Osteoblast (primary cell): ENCODE measurements at regions not wholly inside any gene's neighbourhood (a gene's known extent, or its start where the extent isn't known, plus 50 kb on each side); places are given as distances from the start of the nearest gene placed in this dataset.

Experiments used
- DNase-seq: peaks from one replicate; pipeline ENCODE4 v3.0.0; 2011; ENCODE audit warnings: low spot score, mixed read lengths; ENCODE audit not compliant: insufficient read length; ENCODE audit errors: missing footprints
- H2AFZ ChIP-seq: 2 replicates; pipeline ENCODE4 v1.6.0; 2011; ENCODE audit warnings: mild to moderate bottlenecking, low read length
- H3K27ac ChIP-seq: 2 replicates; pipeline ENCODE4 v1.5.1; 2011; ENCODE audit warnings: mild to moderate bottlenecking, low read depth, low read length, moderate library complexity
- H3K27me3 ChIP-seq: 2 replicates; pipeline ENCODE4 v1.6.0; 2012; ENCODE audit warnings: mild to moderate bottlenecking, control low read depth, inconsistent platforms, low read length, moderate library complexity; ENCODE audit not compliant: insufficient read depth
- H3K36me3 ChIP-seq: 2 replicates; pipeline ENCODE4 v1.5.1; 2011; ENCODE audit warnings: mild to moderate bottlenecking, low read length, control low read depth, moderate library complexity; ENCODE audit not compliant: insufficient read depth
- H3K4me1 ChIP-seq: 2 replicates; pipeline ENCODE4 v1.5.1; 2011; ENCODE audit warnings: mild to moderate bottlenecking, low read length, control low read depth, moderate library complexity; ENCODE audit not compliant: insufficient read depth
- H3K4me2 ChIP-seq: 2 replicates; pipeline ENCODE4 v1.6.0; 2011; ENCODE audit warnings: mild to moderate bottlenecking, low read length; ENCODE audit not compliant: insufficient read depth
- H3K4me3 ChIP-seq: fragments of 200-600 bp; sonication (generic); 3 replicates; pipeline ENCODE4 v1.5.1; 2012; ENCODE audit warnings: mild to moderate bottlenecking, low read length, inconsistent platforms; ENCODE audit not compliant: insufficient read depth
- H3K79me2 ChIP-seq: 2 replicates; pipeline ENCODE4 v1.6.0; 2012; ENCODE audit warnings: mild to moderate bottlenecking, low read length, control low read depth, inconsistent platforms; ENCODE audit not compliant: insufficient read depth
- H3K9me3 ChIP-seq: 2 replicates; pipeline ENCODE4 v1.5.1; 2011; ENCODE audit warnings: low read depth, low read length, control low read depth
- H4K20me1 ChIP-seq: 2 replicates; pipeline ENCODE4 v1.6.0; 2012; ENCODE audit warnings: mild to moderate bottlenecking, low read length, control low read depth; ENCODE audit not compliant: insufficient read depth
- TF ChIP-seq, protein P1 (sequence below): IDR thresholded peaks from 2 replicates; pipeline ENCODE4 v1.5.1; 2011; ENCODE audit warnings: mild to moderate bottlenecking, low read depth, low read length, moderate library complexity; ENCODE audit errors: extremely low read depth

DNA sequence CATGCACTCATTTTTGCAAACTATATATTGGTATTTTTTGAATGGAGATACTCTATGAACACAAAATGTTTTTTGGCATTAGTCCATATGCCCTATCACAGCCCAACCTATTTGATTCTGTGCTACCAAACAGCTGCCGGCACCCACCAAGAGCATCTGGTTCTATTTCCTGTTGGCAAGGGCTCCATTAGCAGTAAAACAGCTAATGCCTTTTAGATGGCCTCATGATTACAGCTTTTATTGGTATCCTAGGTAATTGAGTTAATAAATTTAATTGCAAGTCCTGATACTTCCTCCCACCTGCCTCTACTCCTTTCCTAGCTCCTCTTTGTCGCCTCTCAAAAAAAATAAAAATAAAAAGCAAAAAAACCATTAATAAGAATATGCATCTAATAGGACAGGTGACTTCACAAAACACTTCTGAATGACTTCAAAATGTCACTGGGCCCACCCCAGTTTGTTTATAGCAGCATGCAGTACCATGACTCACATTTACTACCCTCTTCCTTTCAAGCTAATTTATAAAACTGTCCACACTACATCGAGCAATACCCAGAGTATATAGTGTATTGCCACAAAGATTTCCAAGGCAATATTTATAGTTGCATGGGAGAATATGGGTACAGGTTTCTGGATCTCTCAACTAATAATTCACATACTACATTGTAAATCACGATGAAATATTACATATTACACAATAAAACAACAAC lies 620.4 kb downstream of the SLCO4C1 start:
- H3K27me3 ChIP-seq, result no peaks in the 10 kb centered on the region
- TF ChIP-seq, protein P1, sequence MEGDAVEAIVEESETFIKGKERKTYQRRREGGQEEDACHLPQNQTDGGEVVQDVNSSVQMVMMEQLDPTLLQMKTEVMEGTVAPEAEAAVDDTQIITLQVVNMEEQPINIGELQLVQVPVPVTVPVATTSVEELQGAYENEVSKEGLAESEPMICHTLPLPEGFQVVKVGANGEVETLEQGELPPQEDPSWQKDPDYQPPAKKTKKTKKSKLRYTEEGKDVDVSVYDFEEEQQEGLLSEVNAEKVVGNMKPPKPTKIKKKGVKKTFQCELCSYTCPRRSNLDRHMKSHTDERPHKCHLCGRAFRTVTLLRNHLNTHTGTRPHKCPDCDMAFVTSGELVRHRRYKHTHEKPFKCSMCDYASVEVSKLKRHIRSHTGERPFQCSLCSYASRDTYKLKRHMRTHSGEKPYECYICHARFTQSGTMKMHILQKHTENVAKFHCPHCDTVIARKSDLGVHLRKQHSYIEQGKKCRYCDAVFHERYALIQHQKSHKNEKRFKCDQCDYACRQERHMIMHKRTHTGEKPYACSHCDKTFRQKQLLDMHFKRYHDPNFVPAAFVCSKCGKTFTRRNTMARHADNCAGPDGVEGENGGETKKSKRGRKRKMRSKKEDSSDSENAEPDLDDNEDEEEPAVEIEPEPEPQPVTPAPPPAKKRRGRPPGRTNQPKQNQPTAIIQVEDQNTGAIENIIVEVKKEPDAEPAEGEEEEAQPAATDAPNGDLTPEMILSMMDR, result no peak
- H4K20me1 ChIP-seq, result no peaks in the 10 kb centered on the region
- H3K79me2 ChIP-seq, result no peaks in the 10 kb centered on the region
- no peak overlapping the region for H3K4me3 ChIP-seq
- no peak overlapping the region for H3K27ac ChIP-seq
- H3K4me1 ChIP-seq, result peaks cover 3% of the 10 kb centered on the region
- H3K36me3 ChIP-seq, result no peaks in the 10 kb centered on the region
- H2AFZ ChIP-seq, result no peak overlapping the region
- no peaks in the 10 kb centered on the region for H3K9me3 ChIP-seq
- no peak for DNase-seq
- H3K4me2 ChIP-seq, result no peak overlapping the region

DNA sequence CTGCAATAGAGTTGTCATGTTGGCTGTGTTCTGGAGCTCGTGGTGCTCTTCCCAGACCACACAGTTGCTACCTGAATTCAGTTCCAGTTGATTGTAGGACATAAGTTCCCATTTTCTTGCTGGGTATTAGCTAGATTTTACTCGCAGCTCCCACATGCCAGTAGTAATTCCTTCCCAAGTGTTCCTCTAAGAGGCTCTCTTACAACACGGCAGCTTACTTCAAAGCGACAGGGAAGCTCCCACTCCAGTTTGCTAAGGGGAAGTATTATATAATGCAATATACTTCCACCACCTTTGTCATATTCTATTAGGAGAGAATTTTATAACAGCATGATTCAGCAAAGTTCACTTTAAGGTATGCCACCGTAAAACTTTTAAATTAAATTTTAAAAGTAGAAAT lies 623.0 kb downstream of the SLCO4C1 start:
- H3K36me3 ChIP-seq, result no peaks in the 10 kb centered on the region
- H3K4me1 ChIP-seq, result no peaks in the 10 kb centered on the region
- H3K27me3 ChIP-seq, result no peaks in the 10 kb centered on the region
- TF ChIP-seq, protein P1, result no peak
- no peak overlapping the region for H2AFZ ChIP-seq
- H3K9me3 ChIP-seq, result no peaks in the 10 kb centered on the region
- no peak overlapping the region for H3K4me3 ChIP-seq
- DNase-seq, result no peak
- no peak overlapping the region for H3K27ac ChIP-seq
- no peaks in the 10 kb centered on the region for H4K20me1 ChIP-seq
- no peak overlapping the region for H3K4me2 ChIP-seq
- no peaks in the 10 kb centered on the region for H3K79me2 ChIP-seq

DNA sequence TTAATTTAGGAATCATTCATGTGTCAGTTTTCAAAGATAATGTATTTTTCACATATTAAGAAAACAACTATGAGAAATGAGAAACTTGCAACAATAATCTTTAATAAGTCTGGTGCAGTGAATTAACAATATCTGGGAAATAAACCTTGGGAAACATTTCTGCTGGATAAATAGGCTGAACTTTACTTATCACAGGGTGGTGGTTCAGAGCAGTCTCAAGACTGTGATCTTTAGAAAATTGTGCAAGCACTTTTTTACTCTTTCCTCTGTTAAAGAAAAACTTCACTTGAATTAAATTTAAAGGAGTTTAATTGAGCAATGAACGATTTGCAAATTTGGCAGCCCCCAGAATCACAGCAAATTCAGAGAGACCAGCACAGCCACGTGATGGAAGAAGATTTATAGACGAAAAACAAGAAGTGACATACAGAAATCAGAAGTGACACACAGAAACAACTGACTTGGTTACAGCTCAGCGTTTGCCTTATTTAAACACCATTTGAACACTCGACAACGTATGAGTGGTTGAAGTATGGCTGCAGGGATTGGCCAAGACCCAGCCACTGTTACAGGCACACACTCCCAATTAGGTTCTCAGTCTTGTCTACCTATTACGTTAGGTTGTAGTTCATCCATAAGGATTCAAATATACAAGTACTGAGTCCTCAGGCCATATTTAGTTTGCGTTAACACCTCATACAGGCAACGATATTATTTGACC lies 631.9 kb downstream of the SLCO4C1 start:
- Histone ChIP-seq H3K36me3 (no peaks in the 10 kb centered on the region), H3K4me3 (no peak overlapping the region), H2AFZ (no peak overlapping the region), H3K4me1 (no peaks in the 10 kb centered on the region), H3K9me3 (no peaks in the 10 kb centered on the region), H3K27me3 (no peaks in the 10 kb centered on the region), H4K20me1 (no peaks in the 10 kb centered on the region), H3K27ac (no peak overlapping the region), H3K79me2 (no peaks in the 10 kb centered on the region), H3K4me2 (no peak overlapping the region)
- TF ChIP-seq, protein P1, result no peak
- DNase-seq, result no peak

DNA sequence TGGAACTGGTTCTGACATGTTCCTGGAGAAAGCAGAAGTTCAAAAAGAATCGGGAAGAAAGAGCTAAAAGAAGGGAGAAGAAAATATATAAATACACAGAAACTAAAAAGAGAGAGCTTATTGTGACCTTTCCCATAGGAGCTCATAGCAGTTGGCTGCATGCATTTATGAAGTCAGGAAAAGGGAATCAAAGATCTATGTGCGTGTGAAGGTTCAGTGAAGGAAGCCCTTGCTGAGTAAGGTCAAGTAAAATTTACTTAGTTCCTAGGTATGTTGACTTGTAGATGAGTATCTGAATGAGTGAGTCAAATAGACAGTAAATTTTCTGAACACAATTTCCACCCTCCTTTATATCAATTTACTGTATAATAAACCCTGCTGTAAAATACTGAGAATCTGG lies 632.5 kb downstream of the SLCO4C1 start:
- Histone ChIP-seq H2AFZ (no peak overlapping the region), H3K27me3 (no peaks in the 10 kb centered on the region), H3K9me3 (no peaks in the 10 kb centered on the region), H3K79me2 (no peaks in the 10 kb centered on the region), H3K36me3 (no peaks in the 10 kb centered on the region), H3K4me3 (no peak overlapping the region), H3K4me1 (no peaks in the 10 kb centered on the region), H4K20me1 (no peaks in the 10 kb centered on the region), H3K4me2 (no peak overlapping the region), H3K27ac (no peak overlapping the region)
- TF ChIP-seq, protein P1, result no peak
- no peak for DNase-seq
